Activated CD4-positive, alpha-beta T cell treated with anti-CD3 and anti-CD28 coated beads for 36 hours (primary cell): ENCODE measurements at regions not wholly inside any gene's neighbourhood (a gene's known extent, or its start where the extent isn't known, plus 50 kb on each side); places are given as distances from the start of the nearest gene placed in this dataset.

Source experiments
- ATAC-seq: fragments of 200-7000 bp; cut with Tn5 transposase; one replicate; pipeline ENCODE4 v1.10.0; 2021; ENCODE audit warnings: mild to moderate bottlenecking, moderate library complexity
- CTCF ChIA-PET: fragments of 350-600 bp; sonication (Branson Sonifier 250); formaldehyde crosslinking; loops from one replicate; lab custom pipeline; 2021; ENCODE audit warnings: antibody characterized with exemption; lab: Charles Lee
- POLR2A ChIA-PET: fragments of 350-600 bp; sonication (Branson Sonifier 250); formaldehyde crosslinking; loops from one replicate; lab custom pipeline; 2021; ENCODE audit warnings: antibody characterized with exemption, inconsistent platforms; lab: Charles Lee
- DNase-seq: peaks from one replicate; pipeline ENCODE4 v3.0.0-alpha.2; 2020
- H3K27ac Mint-ChIP-seq: one replicate; pipeline ENCODE4 v1.8.0; 2021; ENCODE audit warnings: mixed read lengths
- H3K27me3 Mint-ChIP-seq: one replicate; pipeline ENCODE4 v1.8.0; 2021; ENCODE audit warnings: mixed read lengths
- H3K36me3 Mint-ChIP-seq: one replicate; pipeline ENCODE4 v1.8.0; 2021; ENCODE audit warnings: low read depth, mixed read lengths
- H3K4me1 Mint-ChIP-seq: one replicate; pipeline ENCODE4 v1.8.0; 2021; ENCODE audit warnings: mixed read lengths
- H3K4me3 Mint-ChIP-seq: one replicate; pipeline ENCODE4 v1.8.0; 2021; ENCODE audit warnings: mild to moderate bottlenecking, moderate library complexity, mixed read lengths
- H3K9me3 Mint-ChIP-seq: one replicate; pipeline ENCODE4 v1.8.0; 2021; ENCODE audit warnings: low read depth, mixed read lengths
- intact Hi-C, 2 experiments: fragments of 100-400 bp; cut with DNase I in 1 of 2; cut with micrococcal nuclease in 1 of 2; formaldehyde crosslinking; loops; one replicate each; pipeline versions ENCODE4 v1.14.2 to v1.15.1; 2022 to 2024; cut with DNase I, micrococcal nuclease

DNA sequence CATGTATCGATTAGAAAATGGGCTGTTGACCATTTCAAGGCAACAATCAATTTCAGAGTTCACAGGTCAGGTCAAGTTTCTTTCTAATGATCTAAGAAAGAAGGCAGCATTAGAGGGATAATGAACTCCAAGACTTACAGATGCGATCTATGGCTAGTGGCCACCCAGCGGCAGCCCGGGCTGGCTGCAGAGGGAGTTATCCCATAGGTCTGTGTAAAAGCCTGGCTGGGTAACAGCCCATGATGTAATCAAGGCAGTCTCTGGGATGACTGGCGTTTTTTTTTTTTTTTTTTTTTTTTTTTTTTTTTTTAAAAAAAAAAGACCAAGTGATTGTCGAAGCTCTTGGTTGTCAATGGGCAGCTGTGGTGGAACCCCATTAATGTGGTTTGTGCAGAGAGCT, 171.1 kb upstream of the SKOR2 start:
- no peak for DNase-seq
- ATAC-seq: no peak
- no peaks in the 10 kb centered on the region for H3K9me3 Mint-ChIP-seq
- no peaks in the 10 kb centered on the region for H3K4me1 Mint-ChIP-seq
- no peaks in the 10 kb centered on the region for H3K36me3 Mint-ChIP-seq
- peaks cover 16% of the 10 kb centered on the region for H3K27me3 Mint-ChIP-seq
- no peak overlapping the region for H3K4me3 Mint-ChIP-seq
- POLR2A ChIA-PET: interaction anchor here (0.7 kb wide), 1 partner anchor 230 kb away, joined by 3 read pairs; no protein-coding TSS in a partner anchor
- intact Hi-C loops: no loop called here
- no peak overlapping the region for H3K27ac Mint-ChIP-seq
- CTCF ChIA-PET: interaction anchor here (0.5 kb wide), 1 partner anchor 725 kb away, joined by 3 read pairs; no protein-coding TSS in a partner anchor

- Mint-ChIP-seq H3K27ac (no peak overlapping the region), H3K27me3 (peaks cover 20% of the 10 kb centered on the region), H3K4me3 (no peak overlapping the region), H3K9me3 (no peaks in the 10 kb centered on the region), H3K4me1 (no peaks in the 10 kb centered on the region), H3K36me3 (no peaks in the 10 kb centered on the region)
- ChIA-PET CTCF (interaction anchor here (0.6 to 1.4 kb wide), 3 partner anchors 10 to 329 kb away, joined by 3 to 4 read pairs (median 3); no protein-coding TSS in a partner anchor), POLR2A (no interaction called here)
- DNase-seq (no peak), ATAC-seq (no peak)
- intact Hi-C loops: no loop called here
Observed at GRCh38 chr18:47420130-47420529, 168.7 kb upstream of the SKOR2 start.

GRCh38 chr18:47418746-47419145, 167.3 kb upstream of the SKOR2 start:
- no peak for DNase-seq
- H3K36me3 Mint-ChIP-seq: no peaks in the 10 kb centered on the region
- ChIA-PET CTCF (no interaction called here), POLR2A (no interaction called here)
- no peaks in the 10 kb centered on the region for H3K9me3 Mint-ChIP-seq
- no peaks in the 10 kb centered on the region for H3K4me1 Mint-ChIP-seq
- intact Hi-C loops: no loop called here
- H3K27ac Mint-ChIP-seq: no peak overlapping the region
- peaks cover 22% of the 10 kb centered on the region for H3K27me3 Mint-ChIP-seq
- no peak overlapping the region for H3K4me3 Mint-ChIP-seq
- no peak for ATAC-seq

- no peak overlapping the region for H3K4me3 Mint-ChIP-seq
- H3K9me3 Mint-ChIP-seq: no peaks in the 10 kb centered on the region
- DNase-seq: peak; percentile 5
- peaks cover 23% of the 10 kb centered on the region for H3K27me3 Mint-ChIP-seq
- ATAC-seq: no peak
- H3K27ac Mint-ChIP-seq: no peak overlapping the region
- H3K4me1 Mint-ChIP-seq: no peaks in the 10 kb centered on the region
- POLR2A ChIA-PET: no interaction called here
- intact Hi-C loops: no loop called here
- H3K36me3 Mint-ChIP-seq: no peaks in the 10 kb centered on the region
- CTCF ChIA-PET: no interaction called here
Observed at GRCh38 chr18:47417807-47418206, 166.3 kb upstream of the SKOR2 start.

DNA sequence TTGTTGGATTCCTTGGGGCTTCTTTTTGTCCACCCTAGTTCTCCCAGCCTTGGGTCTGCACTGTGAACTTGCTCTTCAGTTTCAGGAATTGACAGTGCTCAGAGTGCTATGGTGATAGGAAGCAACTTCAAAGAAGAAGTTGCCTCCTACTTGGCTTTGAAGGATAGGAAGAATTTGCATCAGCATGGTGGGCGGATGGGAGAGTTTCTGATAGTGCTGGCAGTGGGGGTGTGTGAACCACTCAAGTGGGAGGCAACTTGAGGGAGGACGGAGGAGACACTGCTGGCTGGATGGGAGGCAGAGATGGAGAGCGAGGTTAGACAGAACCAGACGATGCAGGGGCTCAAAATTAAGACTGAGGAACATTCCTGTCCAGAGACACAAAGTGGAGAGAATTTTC, 164.4 kb upstream of the SKOR2 start:
- Mint-ChIP-seq H3K27ac (no peak overlapping the region), H3K9me3 (no peaks in the 10 kb centered on the region), H3K27me3 (peaks cover 21% of the 10 kb centered on the region), H3K4me3 (no peak overlapping the region), H3K4me1 (no peaks in the 10 kb centered on the region), H3K36me3 (no peaks in the 10 kb centered on the region)
- POLR2A ChIA-PET: no interaction called here
- intact Hi-C loops: no loop called here
- DNase-seq (no peak), ATAC-seq (no peak)
- CTCF ChIA-PET: no interaction called here

- POLR2A ChIA-PET: no interaction called here
- CTCF ChIA-PET: no interaction called here
- DNase-seq (no peak), ATAC-seq (no peak)
- Mint-ChIP-seq H3K4me1 (no peaks in the 10 kb centered on the region), H3K9me3 (no peaks in the 10 kb centered on the region), H3K36me3 (no peaks in the 10 kb centered on the region), H3K27ac (no peak overlapping the region), H3K4me3 (no peak overlapping the region), H3K27me3 (peaks cover 13% of the 10 kb centered on the region)
- intact Hi-C loops: no loop called here
Observed at GRCh38 chr18:47413327-47413726, 161.9 kb upstream of the SKOR2 start.

- no peaks in the 10 kb centered on the region for H3K9me3 Mint-ChIP-seq
- H3K4me1 Mint-ChIP-seq: no peaks in the 10 kb centered on the region
- no peak for DNase-seq
- H3K27me3 Mint-ChIP-seq: peaks cover 11% of the 10 kb centered on the region
- H3K4me3 Mint-ChIP-seq: no peak overlapping the region
- CTCF ChIA-PET: no interaction called here
- no peak for ATAC-seq
- POLR2A ChIA-PET: no interaction called here
- intact Hi-C loops: no loop called here
- no peak overlapping the region for H3K27ac Mint-ChIP-seq
- no peaks in the 10 kb centered on the region for H3K36me3 Mint-ChIP-seq
Observed at GRCh38 chr18:47412924-47413323, 161.5 kb upstream of the SKOR2 start.

- H3K4me1 Mint-ChIP-seq: no peaks in the 10 kb centered on the region
- intact Hi-C loops: no loop called here
- H3K27ac Mint-ChIP-seq: no peak overlapping the region
- no peak overlapping the region for H3K4me3 Mint-ChIP-seq
- DNase-seq: no peak
- ChIA-PET CTCF (no interaction called here), POLR2A (no interaction called here)
- no peaks in the 10 kb centered on the region for H3K9me3 Mint-ChIP-seq
- H3K27me3 Mint-ChIP-seq: peaks cover 5% of the 10 kb centered on the region
- ATAC-seq: no peak
- H3K36me3 Mint-ChIP-seq: no peaks in the 10 kb centered on the region
Observed at GRCh38 chr18:47411159-47411558, 159.7 kb upstream of the SKOR2 start.

DNA sequence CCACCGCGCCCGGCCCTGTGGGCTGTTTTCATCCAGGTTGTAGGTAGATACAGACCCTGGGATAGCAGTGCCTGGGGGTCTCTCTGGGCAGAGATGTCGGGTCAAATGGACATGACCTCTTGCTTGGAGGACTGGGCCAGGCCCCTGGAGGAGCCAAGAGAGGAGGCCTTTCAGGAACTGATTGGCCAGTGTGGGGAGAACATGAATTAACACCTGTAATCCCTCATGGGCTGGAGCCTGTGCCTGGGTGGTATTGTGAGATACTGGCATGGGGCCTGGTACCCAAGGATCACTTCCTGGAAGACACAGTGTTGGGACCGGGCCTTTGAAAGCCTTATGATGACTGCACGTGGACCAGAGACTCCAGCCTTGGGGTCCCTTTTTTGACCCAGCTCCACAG, 158.7 kb upstream of the SKOR2 start:
- ChIA-PET POLR2A (no interaction called here), CTCF (no interaction called here)
- DNase-seq: no peak
- no peak overlapping the region for H3K27ac Mint-ChIP-seq
- H3K36me3 Mint-ChIP-seq: no peaks in the 10 kb centered on the region
- intact Hi-C loops: no loop called here
- no peak for ATAC-seq
- H3K4me3 Mint-ChIP-seq: no peak overlapping the region
- H3K9me3 Mint-ChIP-seq: no peaks in the 10 kb centered on the region
- peaks cover 3% of the 10 kb centered on the region for H3K27me3 Mint-ChIP-seq
- H3K4me1 Mint-ChIP-seq: no peaks in the 10 kb centered on the region

GRCh38 chr18:47409519-47409918, 158.1 kb upstream of the SKOR2 start:
- intact Hi-C loops: no loop called here
- Mint-ChIP-seq H3K27ac (no peak overlapping the region), H3K4me3 (no peak overlapping the region), H3K27me3 (peaks cover 3% of the 10 kb centered on the region), H3K9me3 (no peaks in the 10 kb centered on the region), H3K4me1 (no peaks in the 10 kb centered on the region), H3K36me3 (no peaks in the 10 kb centered on the region)
- CTCF ChIA-PET: no interaction called here
- no peak for ATAC-seq
- DNase-seq: no peak
- POLR2A ChIA-PET: no interaction called here

- intact Hi-C loops: no loop called here
- Mint-ChIP-seq H3K36me3 (no peaks in the 10 kb centered on the region), H3K27me3 (no peaks in the 10 kb centered on the region), H3K27ac (no peak overlapping the region), H3K4me3 (no peak overlapping the region), H3K4me1 (no peaks in the 10 kb centered on the region), H3K9me3 (no peaks in the 10 kb centered on the region)
- DNase-seq (no peak), ATAC-seq (no peak)
- ChIA-PET CTCF (no interaction called here), POLR2A (no interaction called here)
Observed at GRCh38 chr18:47407736-47408135, 156.3 kb upstream of the SKOR2 start.

- H3K9me3 Mint-ChIP-seq: no peaks in the 10 kb centered on the region
- ATAC-seq: no peak
- POLR2A ChIA-PET: no interaction called here
Observed at GRCh38 chr18:47404845-47405244, 153.4 kb upstream of the SKOR2 start.

DNA sequence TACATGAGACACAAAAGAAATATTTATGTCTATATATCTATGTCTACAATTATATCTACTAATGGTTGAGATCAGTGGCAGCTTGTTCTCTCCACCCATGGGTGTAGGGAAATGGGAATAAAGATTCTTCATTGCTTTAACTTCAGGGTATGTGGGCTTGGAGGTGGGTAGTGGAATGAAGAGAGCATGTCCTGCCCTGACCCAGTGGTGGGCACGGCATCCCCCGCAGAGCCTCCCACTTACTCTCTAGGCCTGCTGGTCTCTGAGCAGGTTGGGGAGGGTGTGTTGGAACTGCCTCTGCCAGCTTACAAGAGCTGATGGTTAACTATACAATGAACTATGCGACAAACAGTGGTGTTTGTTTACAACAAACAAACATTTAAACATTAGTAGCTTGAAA, 152.5 kb upstream of the SKOR2 start:
- CTCF ChIA-PET: interaction anchor here (0.6 kb wide), 1 partner anchor 23 kb away, joined by 3 read pairs; no protein-coding TSS in a partner anchor
- no peak for ATAC-seq
- intact Hi-C loops: no loop called here
- POLR2A ChIA-PET: no interaction called here
- Mint-ChIP-seq H3K36me3 (no peaks in the 10 kb centered on the region), H3K27me3 (peaks cover 2% of the 10 kb centered on the region), H3K4me1 (no peaks in the 10 kb centered on the region), H3K4me3 (no peak overlapping the region), H3K27ac (no peak overlapping the region), H3K9me3 (no peaks in the 10 kb centered on the region)
- no peak for DNase-seq

More at GRCh38 chr18:47404845-47405244, 153.4 kb upstream of the SKOR2 start:
- Mint-ChIP-seq H3K27me3 (no peaks in the 10 kb centered on the region), H3K36me3 (no peaks in the 10 kb centered on the region), H3K4me3 (no peak overlapping the region), H3K27ac (no peak overlapping the region), H3K4me1 (no peaks in the 10 kb centered on the region)
- intact Hi-C loops: no loop called here
- CTCF ChIA-PET: no interaction called here
- DNase-seq: no peak
